ENCODE measurements at regions not wholly inside any gene's neighbourhood (a gene's known extent, or its start where the extent isn't known, plus 50 kb on each side); places are given as distances from the start of the nearest gene placed in this dataset.

DNA sequence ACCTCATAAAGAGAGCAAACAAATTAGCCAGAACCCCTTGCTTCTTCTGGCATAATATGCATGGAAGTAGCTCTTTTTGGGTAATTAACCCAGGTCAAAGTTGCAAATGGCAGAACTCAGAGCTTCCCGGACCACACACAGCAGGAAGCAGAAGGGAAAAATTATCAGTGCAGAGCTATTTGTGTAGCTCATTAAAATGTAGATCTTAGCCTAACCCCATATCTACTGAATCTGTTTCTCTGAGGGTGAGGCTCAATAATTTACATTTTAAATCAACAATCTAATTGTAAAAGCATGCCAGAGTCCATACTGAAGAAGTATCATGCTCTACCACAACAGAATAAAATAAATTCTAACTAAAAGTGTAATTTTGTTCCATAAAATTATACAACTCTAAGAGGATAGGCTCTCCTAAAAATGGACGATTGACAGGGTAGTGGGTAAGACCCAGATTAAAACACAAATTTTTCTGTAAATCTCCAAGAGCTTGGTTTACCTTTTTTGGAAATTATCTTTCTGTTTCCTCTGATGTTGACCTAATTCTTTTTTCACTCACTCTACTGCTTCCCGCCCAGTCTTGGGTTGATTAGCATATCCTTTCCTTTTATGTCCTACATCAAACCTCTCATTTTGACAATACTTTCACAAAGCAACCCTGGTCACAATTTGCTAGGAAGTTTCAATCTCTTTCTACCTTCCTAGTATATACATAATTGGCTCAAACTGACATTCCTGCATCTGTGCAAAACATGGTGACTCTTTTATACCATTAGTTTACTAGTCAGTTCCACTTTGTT, 213.3 kb upstream of the SLC16A7 start:
- CTCF ChIA-PET = interaction anchor here (1.2 kb wide), 1 partner anchor 21 kb away, joined by 3 read pairs; no protein-coding TSS in a partner anchor
- H4K20me1 ChIP-seq (ENCODE audit: insufficient read depth) = no peaks in the 10 kb centered on the region
- H3K79me2 ChIP-seq (ENCODE audit: insufficient read depth, low read length) = no peaks in the 10 kb centered on the region
- POLR2A ChIA-PET = no interaction called here
- no peak overlapping the region for H3K27ac ChIP-seq (ENCODE audit: low read depth, low read length)
- H3K9me3 ChIP-seq (ENCODE audit: control insufficient read depth in 1 of 2, insufficient read depth in 1 of 2, low read depth in 1 of 2, low read length in 2 of 2) = no peaks in the 10 kb centered on the region
- RAD21 ChIA-PET (ENCODE audit: low non-redundant PET in 1 of 2, low total read pairs in 2 of 2, uncharacterized antibody in 2 of 2, unreplicated experiment in 2 of 2) = no interaction called here
- TF ChIP-seq YY1 (IDR thresholded peaks at IDR 0.05; ENCODE audit: extremely low read depth, insufficient replicate concordance, low read depth, low read length) (no peak), SIN3A (IDR thresholded peaks at IDR 0.05; ENCODE audit: low read depth) (no peak)
- no peaks in the 10 kb centered on the region for H3K9me2 ChIP-seq (ENCODE audit: insufficient read depth)
- intact Hi-C loops (cut with micrococcal nuclease) = no loop called here
- BruUV-seq (replicated peaks) = no TSS peak
- DNase-seq (ENCODE audit: low read depth, low spot score) = no peak
- H3K4me1 ChIP-seq (ENCODE audit: control insufficient read depth in 1 of 2, insufficient read depth in 2 of 2, low read length in 2 of 2) = no peaks in the 10 kb centered on the region
- H3K4me2 ChIP-seq (ENCODE audit: low read length) = no peak overlapping the region
- no peak overlapping the region for H3K9ac ChIP-seq (ENCODE audit: low read length)
- no peak for ATAC-seq
- H2AFZ ChIP-seq (ENCODE audit: low read depth, low read length, poor library complexity, severe bottlenecking) = no peak overlapping the region
- H3K4me3 ChIP-seq (replicated peaks in 1 of 2; ENCODE audit: low read depth in 1 of 2, low read length in 2 of 2) = no peak overlapping the region
- H3K36me3 ChIP-seq (ENCODE audit: control insufficient read depth in 1 of 2, insufficient read depth in 2 of 2, low read length in 2 of 2) = no peaks in the 10 kb centered on the region
- no peaks in the 10 kb centered on the region for H3K27me3 ChIP-seq (ENCODE audit: insufficient read depth, low read length)

DNA sequence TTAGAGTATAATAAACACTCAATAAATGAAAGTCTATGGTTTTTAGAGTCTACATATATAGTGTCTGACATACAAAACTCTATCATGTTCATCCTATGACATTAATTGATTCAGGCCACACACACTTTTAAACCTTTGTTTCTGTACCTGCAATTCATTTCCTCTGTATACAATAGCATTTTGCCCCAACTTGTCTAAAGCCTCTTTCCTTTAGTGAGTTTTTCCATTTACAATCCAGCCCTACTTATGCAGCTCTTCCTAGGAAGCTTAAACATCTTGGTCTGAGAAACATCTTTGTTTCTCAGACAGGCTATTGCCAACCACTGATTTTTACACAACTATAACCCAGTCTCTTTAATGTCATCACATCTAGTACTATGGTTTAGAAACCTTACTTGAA, 214.7 kb upstream of the SLC16A7 start:
- ChIA-PET POLR2A (no interaction called here), RAD21 (ENCODE audit: low non-redundant PET in 1 of 2, low total read pairs in 2 of 2, uncharacterized antibody in 2 of 2, unreplicated experiment in 2 of 2) (no interaction called here), CTCF (no interaction called here)
- H3K4me1 ChIP-seq (ENCODE audit: control insufficient read depth in 1 of 2, insufficient read depth in 2 of 2, low read length in 2 of 2) = no peaks in the 10 kb centered on the region
- H3K4me3 ChIP-seq (replicated peaks in 1 of 2; ENCODE audit: low read depth in 1 of 2, low read length in 2 of 2) = no peak overlapping the region
- no peaks in the 10 kb centered on the region for H3K27me3 ChIP-seq (ENCODE audit: insufficient read depth, low read length)
- intact Hi-C loops (cut with micrococcal nuclease) = no loop called here
- ATAC-seq (no peak), DNase-seq (ENCODE audit: low read depth, low spot score) (no peak)
- H3K27ac ChIP-seq (ENCODE audit: low read depth, low read length) = no peak overlapping the region
- no TSS peak for BruUV-seq (replicated peaks)
- H2AFZ ChIP-seq (ENCODE audit: low read depth, low read length, poor library complexity, severe bottlenecking) = no peak overlapping the region
- no peak overlapping the region for H3K9ac ChIP-seq (ENCODE audit: low read length)
- H3K9me3 ChIP-seq (ENCODE audit: control insufficient read depth in 1 of 2, insufficient read depth in 1 of 2, low read depth in 1 of 2, low read length in 2 of 2) = no peaks in the 10 kb centered on the region
- H3K4me2 ChIP-seq (ENCODE audit: low read length) = no peak overlapping the region
- no peaks in the 10 kb centered on the region for H3K79me2 ChIP-seq (ENCODE audit: insufficient read depth, low read length)
- no peaks in the 10 kb centered on the region for H4K20me1 ChIP-seq (ENCODE audit: insufficient read depth)
- TF ChIP-seq CEBPB (IDR thresholded peaks at IDR 0.05; ENCODE audit: low read depth) = no peak
- TF ChIP-seq YY1 (IDR thresholded peaks at IDR 0.05; ENCODE audit: extremely low read depth, insufficient replicate concordance, low read depth, low read length) = no peak
- TF ChIP-seq EZH2phosphoT487 (IDR thresholded peaks at IDR 0.05; ENCODE audit: borderline replicate concordance) = no peak
- TF ChIP-seq SIN3A (IDR thresholded peaks at IDR 0.05; ENCODE audit: low read depth) = no peak
- TF ChIP-seq POLR2AphosphoS5 (IDR thresholded peaks at IDR 0.05; ENCODE audit: low read depth, low read length) = no peak
- no peak for TF ChIP-seq SRF (IDR thresholded peaks at IDR 0.05; ENCODE audit: low read depth)
- no peak for TF ChIP-seq MAX (IDR thresholded peaks at IDR 0.05)
- TF ChIP-seq, protein P1, sequence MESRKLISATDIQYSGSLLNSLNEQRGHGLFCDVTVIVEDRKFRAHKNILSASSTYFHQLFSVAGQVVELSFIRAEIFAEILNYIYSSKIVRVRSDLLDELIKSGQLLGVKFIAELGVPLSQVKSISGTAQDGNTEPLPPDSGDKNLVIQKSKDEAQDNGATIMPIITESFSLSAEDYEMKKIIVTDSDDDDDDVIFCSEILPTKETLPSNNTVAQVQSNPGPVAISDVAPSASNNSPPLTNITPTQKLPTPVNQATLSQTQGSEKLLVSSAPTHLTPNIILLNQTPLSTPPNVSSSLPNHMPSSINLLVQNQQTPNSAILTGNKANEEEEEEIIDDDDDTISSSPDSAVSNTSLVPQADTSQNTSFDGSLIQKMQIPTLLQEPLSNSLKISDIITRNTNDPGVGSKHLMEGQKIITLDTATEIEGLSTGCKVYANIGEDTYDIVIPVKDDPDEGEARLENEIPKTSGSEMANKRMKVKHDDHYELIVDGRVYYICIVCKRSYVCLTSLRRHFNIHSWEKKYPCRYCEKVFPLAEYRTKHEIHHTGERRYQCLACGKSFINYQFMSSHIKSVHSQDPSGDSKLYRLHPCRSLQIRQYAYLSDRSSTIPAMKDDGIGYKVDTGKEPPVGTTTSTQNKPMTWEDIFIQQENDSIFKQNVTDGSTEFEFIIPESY (IDR thresholded peaks at IDR 0.05; ENCODE audit: extremely low read depth, insufficient replicate concordance, low read length) = no peak
- TF ChIP-seq ELF1 (IDR thresholded peaks at IDR 0.05; ENCODE audit: borderline replicate concordance, low read depth) = no peak
- TF ChIP-seq, protein P2, sequence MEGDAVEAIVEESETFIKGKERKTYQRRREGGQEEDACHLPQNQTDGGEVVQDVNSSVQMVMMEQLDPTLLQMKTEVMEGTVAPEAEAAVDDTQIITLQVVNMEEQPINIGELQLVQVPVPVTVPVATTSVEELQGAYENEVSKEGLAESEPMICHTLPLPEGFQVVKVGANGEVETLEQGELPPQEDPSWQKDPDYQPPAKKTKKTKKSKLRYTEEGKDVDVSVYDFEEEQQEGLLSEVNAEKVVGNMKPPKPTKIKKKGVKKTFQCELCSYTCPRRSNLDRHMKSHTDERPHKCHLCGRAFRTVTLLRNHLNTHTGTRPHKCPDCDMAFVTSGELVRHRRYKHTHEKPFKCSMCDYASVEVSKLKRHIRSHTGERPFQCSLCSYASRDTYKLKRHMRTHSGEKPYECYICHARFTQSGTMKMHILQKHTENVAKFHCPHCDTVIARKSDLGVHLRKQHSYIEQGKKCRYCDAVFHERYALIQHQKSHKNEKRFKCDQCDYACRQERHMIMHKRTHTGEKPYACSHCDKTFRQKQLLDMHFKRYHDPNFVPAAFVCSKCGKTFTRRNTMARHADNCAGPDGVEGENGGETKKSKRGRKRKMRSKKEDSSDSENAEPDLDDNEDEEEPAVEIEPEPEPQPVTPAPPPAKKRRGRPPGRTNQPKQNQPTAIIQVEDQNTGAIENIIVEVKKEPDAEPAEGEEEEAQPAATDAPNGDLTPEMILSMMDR (IDR thresholded peaks at IDR 0.05 in 2 of 3, conservative IDR thresholded peaks at IDR 0.05 in 1 of 3; ENCODE audit: borderline replicate concordance in 1 of 3, insufficient read depth in 1 of 3, low read depth in 2 of 3, low read length in 2 of 3) = no peak
- TF ChIP-seq EGR1 (IDR thresholded peaks at IDR 0.05; ENCODE audit: low read depth) = no peak
- no peak for TF ChIP-seq CBX3 (IDR thresholded peaks at IDR 0.05; ENCODE audit: low read depth)
- no peak for TF ChIP-seq ZFX (IDR thresholded peaks at IDR 0.05)
- no peak for TF ChIP-seq FOSL1 (IDR thresholded peaks at IDR 0.05; ENCODE audit: low read depth)
- TF ChIP-seq JUND (IDR thresholded peaks at IDR 0.05) = no peak
- no peak for TF ChIP-seq RAD21 (IDR thresholded peaks at IDR 0.05; ENCODE audit: low read depth)
- TF ChIP-seq EZH2 (IDR thresholded peaks at IDR 0.05) = no peak
- no peaks in the 10 kb centered on the region for H3K9me2 ChIP-seq (ENCODE audit: insufficient read depth)
- H3K36me3 ChIP-seq (ENCODE audit: control insufficient read depth in 1 of 2, insufficient read depth in 2 of 2, low read length in 2 of 2) = no peaks in the 10 kb centered on the region
